HG03103 (cell line): ENCODE measurements at regions not wholly inside any gene's neighbourhood (a gene's known extent, or its start where the extent isn't known, plus 50 kb on each side); places are given as distances from the start of the nearest gene placed in this dataset.

Experiments
- ATAC-seq: cut with Tn5 transposase; IDR thresholded peaks from one replicate; pipeline ENCODE4 v1.9.1; 2021; ENCODE audit warnings: low read depth; ENCODE audit not compliant: unreplicated experiment

DNA sequence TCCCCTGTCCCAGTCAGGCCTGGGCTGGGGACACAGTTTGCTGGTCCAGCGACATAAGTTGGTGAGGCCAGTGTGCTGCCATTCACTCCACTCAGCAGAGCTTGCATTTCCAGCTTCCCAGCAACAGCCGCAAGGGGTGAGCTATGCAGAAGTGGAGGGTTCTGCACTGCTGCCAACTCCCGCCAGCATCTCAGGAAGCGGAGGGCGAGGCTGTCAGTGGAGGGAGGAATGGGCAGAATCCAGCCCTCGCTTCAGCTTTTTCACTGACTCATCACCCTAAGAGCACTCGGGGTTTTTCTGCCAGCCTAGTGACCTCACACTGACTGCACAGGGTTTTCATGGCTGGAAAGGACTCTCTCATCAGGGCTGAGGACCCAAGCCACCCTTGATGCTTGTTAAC is 625.1 kb upstream of the MKI67 start:
- ATAC-seq = no peak

DNA sequence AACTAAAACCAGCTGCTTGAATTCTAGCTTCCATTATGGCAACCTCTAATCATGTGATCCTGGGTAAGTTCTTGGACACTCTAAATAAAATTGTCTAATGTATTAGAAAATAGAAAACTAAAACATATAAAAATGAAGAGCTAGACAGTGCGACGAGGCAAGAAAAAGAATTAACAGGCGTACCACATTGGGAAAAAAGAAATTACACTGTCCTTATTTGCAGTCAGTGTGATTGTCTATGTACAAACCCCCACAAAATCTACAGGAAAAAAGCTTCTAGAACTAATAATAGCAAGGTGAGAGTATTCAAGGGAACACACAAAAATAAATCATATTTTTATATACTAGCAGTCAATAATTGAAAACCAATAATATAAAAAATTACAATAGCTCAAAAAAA is 625.6 kb upstream of the MKI67 start:
- no peak for ATAC-seq

DNA sequence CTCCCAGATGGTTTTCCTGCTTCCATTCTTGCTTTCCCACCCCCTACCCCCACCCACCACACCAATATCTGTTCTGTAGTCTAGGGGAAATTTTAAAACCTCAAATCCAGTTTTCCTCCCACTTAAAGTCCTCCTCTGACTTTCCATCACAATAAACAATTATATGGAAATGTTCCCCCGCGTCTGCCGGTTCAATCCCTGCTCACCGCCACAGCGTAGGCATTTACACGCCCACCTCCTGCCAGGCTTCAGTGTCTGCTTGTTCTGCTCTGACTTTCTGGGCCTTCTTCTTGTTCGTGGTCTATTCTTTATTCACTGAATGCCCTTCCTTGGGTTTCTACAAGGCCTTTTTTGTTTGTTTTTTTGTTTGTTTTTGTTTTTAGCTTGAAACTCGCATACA is 633.0 kb upstream of the MKI67 start:
- no peak for ATAC-seq

DNA sequence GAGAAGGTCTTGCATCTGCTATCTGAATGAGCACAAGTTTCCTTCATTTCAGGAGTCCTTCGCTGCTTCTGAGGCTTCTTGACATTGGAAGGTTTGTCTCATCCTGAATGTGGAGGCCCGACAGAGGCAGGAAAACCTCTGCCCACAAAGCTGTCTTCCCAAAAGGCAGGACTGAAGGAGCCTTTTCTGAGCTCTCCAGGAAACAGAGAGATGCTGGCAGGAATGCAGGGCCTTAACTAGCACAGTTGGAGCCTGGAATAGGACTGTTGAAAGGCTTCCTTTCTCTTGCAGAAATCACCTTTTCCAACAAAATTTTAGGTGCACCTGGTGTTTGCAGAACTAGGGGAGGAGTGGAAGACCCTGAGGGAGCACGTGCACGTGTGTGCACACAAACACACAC is 637.4 kb upstream of the MKI67 start:
- no peak for ATAC-seq

DNA sequence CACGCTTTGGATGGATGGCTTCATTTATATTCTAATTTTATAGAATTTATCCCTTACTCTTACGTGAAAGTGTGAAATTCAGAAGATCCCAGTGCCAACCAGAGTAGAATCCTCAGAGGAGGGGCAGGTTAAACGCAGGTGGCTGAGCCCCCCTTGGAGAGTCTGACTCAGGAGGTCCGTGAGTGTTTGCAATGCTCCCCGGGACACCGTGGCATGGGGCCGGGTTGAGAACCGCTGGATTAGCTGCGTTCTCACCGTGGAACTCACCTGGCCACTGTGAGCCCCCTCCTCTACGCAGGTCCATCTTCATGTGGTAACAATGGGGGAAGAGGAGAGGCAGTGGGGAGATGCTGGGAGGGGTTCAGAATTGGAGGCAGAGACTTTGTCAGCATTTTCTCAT is 638.0 kb upstream of the MKI67 start:
- no peak for ATAC-seq

DNA sequence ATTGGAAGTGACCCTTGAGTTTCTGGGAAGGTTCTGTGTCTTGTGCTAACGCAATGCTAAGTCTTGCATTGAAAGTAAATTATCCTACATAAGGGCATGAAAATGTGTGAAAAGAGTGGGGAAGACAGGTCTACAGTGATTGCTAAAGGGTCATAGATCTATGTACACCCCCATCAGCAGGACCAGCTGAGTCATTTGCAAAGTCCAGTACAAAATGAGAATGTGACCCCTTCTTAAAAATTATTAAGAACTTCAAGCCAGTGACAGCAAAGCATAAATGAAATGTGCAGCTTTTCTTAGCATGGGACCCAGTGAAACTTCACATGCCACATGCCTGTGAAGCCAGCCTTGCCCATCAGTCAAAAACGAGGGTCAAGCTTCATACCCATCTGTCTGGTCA is 640.7 kb upstream of the MKI67 start:
- ATAC-seq = no peak

DNA sequence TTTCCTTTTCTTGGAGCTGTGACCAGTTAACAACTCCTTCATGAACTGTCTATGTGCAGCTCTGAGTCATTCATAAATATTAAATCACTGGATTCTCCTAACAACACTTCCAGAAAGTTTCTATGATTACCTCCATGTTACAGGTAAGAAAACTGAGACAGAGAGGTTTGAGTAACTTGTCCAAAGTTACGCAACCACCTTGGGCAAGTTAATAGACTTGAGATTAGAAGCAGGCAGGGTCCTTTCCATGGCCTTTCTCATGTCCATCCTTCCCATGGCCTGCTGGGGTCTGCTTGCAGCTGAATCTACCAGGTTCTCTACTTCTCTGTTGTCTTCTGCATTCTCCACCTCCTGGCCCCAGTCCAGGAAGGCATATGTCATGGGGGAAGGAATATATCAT is 648.8 kb upstream of the MKI67 start:
- no peak for ATAC-seq

DNA sequence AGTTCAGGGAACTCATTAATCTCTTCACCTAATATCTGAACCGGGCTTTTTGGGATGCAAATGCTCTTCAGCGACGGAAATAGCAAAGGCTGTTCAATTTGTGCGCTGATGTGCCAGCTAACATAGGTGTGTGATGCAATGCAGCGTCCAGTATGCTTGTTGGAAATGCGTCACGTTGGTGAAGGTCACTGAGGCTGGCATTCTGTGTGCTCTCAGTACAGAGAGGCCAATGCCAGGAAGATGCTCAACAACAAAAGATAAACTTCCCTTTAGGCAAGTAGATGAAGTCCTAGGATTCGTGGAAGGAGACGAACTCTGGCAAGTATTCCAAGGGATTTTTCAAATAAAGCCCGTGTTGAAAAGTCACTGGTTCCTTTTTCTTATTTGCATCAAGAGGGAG is 649.5 kb upstream of the MKI67 start:
- ATAC-seq = no peak

DNA sequence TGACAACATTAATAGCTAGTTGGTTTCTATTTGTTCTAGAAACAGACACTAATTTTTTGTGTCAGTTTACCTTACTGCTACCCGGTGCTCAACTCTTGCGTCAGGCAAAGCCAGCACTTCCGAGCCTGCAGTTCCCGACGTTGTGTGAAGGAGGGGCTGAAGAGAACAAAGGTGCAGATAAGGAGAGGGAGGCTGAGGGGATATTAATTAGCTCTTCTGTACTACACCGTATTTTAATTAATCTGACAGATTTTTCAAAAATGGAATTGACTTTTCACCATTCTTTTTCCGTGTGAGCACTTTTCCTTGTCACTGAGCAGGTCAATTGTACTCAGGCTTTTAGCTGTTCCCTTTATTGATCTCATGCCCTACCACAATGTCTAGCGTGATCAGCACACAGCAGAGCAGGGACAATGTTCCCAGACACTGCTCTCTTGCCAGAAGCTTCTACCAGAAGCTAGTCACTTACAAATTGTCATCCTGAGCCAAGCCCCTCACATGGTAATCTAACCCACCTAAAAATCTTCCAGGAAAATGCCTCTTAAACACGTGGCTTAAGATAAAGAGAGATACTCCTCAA is 650.5 kb upstream of the MKI67 start:
- no peak for ATAC-seq

DNA sequence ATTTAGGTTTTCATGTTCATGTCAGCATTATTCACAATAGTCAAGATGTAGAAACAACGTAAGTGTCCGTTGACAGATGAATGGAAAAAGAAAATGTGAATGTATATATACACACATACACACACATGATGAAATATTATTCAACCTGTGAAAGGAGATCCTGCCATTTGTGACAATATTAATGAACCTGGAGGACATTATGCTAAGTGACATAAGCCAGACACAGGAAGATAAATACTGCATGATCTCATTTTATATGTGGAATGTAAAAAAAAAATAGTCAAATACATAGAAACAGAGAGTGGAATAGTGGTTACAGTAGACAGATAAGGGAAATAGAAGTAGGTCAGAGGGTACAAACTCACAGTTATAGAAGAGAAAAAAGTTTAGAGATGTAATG is 651.1 kb upstream of the MKI67 start:
- ATAC-seq = no peak

DNA sequence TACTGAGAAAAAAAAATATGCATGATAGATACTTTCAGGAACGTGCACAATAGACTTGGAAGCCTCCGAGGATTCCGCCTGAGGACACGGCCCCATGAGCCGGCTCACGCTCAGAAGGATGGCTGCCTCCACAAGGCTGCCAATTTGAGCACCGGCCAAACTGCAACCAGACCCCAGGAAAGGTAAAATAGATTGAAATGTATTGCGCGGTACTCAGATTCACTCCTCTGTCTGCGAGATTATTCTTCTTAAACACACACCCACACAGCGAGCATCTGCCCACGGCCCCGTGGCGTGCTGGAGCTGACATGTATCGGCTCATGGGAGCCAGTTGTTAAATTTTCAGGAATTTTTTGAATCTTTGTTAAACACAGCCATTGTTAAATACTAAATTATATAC is 653.2 kb upstream of the MKI67 start:
- ATAC-seq = no peak

DNA sequence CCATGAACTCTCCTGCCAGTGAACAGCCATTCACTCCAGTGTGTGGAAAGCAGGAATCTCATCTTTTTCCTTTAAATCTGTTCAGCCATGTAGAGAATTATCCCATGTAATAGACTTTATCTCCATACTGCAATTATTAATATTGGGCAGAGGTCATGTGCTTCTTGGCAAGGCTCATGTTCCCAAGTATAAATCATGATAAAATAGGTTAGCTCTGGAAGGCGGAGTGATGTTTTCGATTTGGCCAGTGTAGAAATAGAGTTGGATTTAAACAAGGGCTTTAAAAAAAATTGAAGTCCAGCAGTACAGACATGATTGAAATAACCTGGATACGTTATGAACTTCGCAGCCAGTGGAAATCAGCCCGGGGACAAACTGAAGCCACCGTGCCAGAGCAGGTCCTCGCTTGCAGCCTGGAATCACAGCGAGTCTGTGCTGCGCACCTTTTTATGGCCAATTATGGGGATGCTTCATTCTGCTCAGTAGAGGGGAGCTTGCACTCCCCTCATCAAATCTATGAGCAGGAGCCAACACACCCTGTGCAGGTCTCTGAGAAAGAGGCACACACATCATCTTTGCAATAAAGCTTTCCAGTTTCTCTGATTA is 654.0 kb upstream of the MKI67 start:
- no peak for ATAC-seq

DNA sequence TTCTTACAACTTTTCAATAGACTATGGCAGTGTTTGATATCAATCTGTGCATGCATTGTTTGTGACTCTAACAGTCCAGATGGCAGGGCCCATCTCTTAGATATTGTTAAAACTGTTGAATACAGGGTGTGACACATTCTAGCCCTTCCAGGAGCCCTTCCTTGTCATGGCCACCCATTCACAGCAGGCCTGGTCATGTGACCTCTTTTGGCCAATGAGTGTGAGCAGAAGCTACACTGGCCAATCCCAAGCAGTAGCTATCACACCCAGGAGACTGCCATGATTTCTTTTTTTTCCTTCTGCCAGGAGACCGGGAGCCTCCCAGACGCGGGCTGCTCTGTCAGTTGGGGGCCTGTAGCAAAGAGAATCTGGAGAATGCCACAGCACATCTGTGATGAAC is 655.4 kb upstream of the MKI67 start:
- no peak for ATAC-seq

DNA sequence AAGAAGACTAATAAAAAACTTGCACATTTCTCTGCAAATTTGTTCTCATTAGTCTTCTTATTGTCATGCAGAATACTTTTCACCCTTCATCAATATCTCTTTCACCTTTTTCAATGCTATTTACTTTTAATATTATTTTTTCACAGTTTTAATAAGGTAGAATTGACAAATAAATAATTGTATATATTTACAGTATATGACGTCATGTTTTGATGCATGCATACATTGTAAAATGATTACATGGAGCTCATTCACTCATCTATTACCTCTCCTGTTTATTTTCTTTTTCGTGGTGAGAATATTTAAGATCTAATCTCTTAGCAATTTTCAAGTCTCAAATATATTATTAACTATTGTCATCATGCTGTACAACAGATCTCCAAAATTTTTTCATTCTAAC is 658.2 kb upstream of the MKI67 start:
- no peak for ATAC-seq

DNA sequence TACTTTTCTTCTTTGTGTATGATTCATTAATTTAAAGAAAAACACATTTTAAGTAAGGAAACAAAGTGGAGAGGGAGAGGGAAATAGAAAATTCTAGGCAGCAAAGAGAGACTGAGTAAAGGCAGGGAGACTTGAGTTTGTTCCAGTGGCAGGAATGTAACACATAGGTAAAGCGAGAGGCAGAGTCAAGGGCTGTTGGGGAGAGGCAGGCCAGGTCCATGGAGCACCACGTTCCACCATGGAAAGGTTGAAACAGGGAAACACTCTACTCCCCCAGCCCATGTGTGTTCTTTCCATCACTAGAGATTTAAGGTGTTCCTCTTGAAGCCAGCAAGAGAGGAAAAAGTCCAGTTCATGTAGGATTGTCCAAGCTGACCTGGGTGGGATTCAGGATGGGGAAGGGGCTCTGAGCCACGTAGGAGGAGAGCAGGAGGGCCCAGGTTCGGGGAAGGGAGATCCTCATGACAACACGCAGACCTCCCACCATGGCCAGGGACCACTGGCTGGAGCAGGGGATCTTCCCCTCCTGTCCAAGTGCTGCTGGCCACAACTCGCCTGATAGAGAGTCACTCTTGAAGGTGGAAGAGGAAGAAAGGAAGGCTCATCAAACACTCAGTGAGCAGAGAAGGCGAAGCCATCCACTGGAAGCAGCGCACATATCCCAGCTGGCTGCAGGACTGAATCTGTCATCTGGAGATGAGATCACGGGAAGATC is 666.4 kb upstream of the MKI67 start:
- no peak for ATAC-seq

DNA sequence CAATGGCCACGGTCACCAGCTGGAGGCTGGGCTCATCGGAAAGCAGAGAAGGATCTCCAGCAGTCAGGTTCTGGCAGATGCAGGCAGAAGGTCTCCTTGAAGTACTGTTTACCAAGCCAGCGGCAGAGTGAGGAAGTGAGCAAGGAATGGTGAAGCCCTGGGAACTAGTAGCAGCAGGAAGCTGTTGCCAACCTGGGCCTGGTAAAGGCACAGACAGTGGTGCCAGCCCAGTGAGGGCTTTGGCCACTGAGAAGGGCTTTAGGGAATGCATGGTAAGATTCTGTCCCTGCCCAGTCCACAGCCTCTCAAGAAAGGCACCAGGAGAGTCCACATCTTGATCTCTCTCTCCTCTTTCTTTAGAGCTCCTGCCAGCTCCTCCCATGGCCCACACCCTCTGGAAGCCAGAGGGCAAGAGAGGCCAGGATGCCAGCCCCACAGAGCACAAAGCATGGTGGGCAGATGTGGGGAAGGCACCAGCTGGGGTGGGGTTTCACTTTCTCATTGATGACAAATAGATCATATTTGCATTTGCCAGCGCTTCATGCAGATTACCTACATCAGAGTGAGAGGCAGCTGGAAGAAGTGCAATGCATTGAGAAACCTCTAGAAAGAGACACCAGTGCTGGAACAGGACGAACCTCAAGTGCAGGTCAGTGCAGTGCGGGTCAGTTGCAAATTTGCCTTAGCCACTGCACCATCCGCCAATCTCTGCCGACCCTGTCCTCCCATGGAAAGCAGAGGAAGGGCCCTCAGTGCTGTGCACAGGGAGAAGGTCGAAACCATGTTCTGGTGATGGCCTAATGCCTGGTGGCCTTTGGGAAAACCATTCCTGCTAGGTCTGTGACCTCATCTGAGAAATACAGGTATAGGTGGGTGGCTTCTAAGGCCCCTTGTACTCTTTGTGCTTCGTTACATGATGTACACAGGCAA is 667.8 kb upstream of the MKI67 start:
- ATAC-seq = no peak

DNA sequence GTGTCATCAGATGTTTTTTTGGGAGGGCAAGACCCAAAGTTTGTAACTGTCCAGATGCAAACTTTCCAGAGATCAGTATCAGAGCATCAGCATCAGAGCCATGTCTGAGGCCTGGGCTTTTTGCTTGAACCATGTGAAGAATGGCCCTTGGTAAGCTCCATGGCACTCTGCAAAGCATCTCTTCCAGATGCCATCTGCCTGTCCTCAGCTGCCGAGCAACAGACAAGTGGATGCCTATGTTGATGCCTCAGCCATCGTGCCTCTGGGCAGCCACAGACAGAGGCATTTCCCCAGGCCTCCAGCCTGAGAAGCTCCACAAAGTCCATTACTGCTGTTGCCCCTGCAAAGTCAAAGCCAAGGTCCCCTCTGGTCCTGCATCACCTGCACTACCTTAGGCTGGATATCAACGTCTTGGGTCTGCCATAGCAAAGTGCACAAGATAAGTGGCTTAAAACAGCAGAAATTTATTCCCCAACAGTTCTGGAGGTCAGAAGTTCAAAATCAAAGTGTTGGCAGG is 670.2 kb upstream of the MKI67 start:
- no peak for ATAC-seq

DNA sequence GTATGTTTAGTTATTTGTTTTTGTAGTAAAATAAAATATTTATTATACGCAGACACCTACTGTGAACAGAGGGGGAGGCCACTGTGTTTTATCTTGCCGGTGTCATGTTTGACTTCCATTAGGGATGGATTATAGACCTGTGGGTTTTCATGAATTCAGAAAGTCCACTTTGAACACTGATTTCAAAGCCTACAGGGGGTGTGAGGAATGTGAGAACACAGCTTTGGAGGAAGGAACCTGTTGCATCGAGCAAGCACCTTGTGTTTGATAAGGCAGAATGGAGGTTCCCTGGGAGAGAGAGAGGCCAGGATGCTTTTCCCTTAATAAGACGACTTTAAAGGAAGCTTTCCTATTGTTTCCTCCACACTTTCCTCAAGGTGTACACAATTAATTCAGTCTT is 665.0 kb upstream of the MGMT start:
- no peak for ATAC-seq

DNA sequence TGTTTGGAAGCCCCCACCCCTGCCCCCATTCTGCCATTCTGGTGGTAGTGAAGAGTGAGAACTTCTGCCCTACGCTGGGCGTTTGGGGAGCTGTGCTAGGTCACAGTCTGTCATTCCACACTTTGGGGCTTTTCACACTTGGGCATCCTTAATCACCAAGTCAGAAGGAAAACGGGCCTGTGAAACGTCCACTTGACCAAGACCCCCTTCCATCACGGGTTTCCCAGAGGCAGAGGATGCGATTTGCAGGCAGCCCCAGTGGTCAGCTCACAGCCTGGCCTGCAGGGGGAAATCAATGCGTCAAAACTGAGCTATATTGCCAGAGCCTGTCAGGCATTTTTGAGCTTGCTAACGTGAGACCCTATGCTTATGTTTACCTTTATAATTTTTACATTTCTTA is 663.3 kb upstream of the MGMT start:
- ATAC-seq = no peak

DNA sequence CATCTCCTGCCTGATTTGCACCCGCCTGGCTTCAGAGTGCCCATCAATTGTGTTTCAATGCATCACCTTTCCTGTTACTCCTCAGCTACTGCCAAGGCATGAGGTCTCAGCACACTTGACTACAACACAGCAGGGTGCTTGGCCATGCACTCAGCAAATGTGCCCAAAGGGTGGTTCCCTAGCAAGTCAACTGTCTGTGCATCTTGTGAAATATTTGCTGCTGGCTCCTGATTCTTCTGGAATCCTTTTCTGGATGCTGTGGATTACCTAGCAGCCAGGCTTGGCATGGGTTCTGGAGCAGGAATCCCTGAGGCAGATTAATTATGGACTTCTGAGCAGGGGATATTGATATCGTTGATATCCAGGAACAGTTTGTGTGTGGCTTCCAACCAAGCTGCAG is 662.6 kb upstream of the MGMT start:
- ATAC-seq = no peak

DNA sequence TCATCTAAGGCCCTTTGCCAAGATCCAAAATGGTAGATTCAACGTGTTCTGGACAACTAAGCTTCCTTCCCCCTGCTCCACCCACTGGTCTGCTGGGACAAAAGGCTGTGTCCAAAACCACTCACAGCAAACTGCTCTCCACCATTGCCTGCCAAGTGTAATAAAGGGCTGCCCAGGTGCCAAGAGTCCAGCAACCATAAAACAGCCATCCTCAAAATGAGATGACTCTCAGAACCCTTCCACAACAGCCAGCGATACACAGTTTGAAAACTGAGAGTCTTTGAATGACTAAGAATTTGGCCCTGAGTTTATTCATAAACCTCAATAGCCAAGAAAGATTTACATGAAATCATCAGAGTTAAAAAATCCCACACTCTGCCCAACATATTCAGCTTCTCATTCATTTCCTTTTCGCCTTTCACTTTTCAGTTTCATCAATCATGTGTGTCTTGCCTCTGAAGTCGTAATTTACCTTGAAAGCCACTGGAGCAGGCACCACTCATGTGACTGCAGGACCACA is 658.1 kb upstream of the MGMT start:
- no peak for ATAC-seq
